ENCODE measurements at regions not wholly inside any gene's neighbourhood (a gene's known extent, or its start where the extent isn't known, plus 50 kb on each side); places are given as distances from the start of the nearest gene placed in this dataset.

- TF ChIP-seq, protein P1, sequence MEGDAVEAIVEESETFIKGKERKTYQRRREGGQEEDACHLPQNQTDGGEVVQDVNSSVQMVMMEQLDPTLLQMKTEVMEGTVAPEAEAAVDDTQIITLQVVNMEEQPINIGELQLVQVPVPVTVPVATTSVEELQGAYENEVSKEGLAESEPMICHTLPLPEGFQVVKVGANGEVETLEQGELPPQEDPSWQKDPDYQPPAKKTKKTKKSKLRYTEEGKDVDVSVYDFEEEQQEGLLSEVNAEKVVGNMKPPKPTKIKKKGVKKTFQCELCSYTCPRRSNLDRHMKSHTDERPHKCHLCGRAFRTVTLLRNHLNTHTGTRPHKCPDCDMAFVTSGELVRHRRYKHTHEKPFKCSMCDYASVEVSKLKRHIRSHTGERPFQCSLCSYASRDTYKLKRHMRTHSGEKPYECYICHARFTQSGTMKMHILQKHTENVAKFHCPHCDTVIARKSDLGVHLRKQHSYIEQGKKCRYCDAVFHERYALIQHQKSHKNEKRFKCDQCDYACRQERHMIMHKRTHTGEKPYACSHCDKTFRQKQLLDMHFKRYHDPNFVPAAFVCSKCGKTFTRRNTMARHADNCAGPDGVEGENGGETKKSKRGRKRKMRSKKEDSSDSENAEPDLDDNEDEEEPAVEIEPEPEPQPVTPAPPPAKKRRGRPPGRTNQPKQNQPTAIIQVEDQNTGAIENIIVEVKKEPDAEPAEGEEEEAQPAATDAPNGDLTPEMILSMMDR (IDR thresholded peaks at IDR 0.05; ENCODE audit: low read length, missing control alignments) = no peak
- no peak for DNase-seq (ENCODE audit: low read depth)
- H3K4me3 ChIP-seq (replicated peaks; ENCODE audit: low read depth, low read length) = no peak overlapping the region
Observed at GRCh38 chr11:80846442-80846841, 1405.6 kb upstream of the TENM4 start.

DNA sequence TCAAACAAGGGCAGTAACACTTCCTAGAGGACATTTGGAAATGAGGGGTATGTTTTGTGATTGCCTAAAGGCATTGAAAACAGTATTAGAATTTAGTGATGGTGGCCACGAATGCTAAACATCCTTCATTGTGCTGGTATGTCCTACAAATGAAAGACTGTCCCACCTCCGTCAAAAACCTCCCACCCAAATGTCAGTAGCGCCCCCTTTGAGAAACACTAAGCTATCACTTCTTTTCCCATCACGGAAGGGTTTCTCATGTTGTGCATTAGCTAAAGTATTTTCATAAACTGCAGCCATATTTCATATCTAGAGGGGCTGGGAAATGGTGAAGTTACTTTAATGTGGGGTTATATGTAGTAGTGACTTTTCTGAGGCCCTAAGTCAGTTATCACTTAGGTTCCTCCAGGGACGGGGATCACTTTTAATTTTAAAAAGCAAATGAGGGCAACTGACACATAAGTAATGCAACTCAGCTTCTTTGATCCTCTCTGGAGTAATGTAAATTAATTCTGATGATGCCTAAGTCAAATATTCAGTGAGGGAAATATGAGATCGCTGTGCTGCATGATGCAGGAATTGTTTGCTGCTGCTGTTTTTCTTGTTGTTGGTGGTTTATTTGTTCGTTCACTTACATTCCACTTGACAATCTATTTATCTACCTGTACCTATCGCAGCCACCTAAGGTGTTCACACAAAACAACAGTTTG is 1403.4 kb upstream of the TENM4 start:
- H3K4me3 ChIP-seq (replicated peaks; ENCODE audit: low read depth, low read length) = no peak overlapping the region
- TF ChIP-seq, protein P1 (IDR thresholded peaks at IDR 0.05; ENCODE audit: low read length, missing control alignments) = no peak
- DNase-seq (ENCODE audit: low read depth) = no peak

DNA sequence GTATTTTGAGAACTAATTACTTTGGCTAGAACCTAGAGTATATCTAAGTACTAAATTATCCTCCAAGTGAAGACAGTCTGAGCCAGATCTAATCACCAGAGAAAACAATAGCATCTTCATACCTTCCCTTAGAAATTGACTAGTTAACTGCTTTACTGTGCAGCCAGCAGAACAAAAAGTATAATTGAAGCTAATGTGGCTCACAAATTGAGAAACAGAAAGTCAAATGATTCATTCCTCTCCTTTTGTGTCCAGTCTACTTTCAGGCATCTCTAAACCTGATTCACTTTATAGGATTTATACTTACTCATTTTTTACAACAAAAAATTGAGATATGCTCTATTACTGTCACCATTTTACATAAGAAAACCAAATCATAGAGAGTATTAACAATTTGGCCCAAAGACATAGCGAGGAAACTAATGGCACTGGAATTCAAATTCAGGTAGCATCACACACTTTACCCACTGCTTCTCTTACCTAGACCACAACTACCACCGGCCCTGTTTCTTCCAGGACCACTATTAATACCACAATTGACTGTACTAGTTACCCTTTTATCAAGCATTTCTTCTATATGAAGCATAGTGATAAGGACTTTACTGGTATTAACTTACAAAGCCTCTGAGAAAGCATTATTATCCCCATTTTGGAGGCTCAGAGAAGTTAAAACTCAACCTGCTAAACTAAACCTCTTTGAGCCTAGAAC is 1402.6 kb upstream of the TENM4 start:
- TF ChIP-seq, protein P1 (IDR thresholded peaks at IDR 0.05; ENCODE audit: low read length, missing control alignments) = no peak
- DNase-seq (ENCODE audit: low read depth) = no peak
- no peak overlapping the region for H3K4me3 ChIP-seq (replicated peaks; ENCODE audit: low read depth, low read length)

DNA sequence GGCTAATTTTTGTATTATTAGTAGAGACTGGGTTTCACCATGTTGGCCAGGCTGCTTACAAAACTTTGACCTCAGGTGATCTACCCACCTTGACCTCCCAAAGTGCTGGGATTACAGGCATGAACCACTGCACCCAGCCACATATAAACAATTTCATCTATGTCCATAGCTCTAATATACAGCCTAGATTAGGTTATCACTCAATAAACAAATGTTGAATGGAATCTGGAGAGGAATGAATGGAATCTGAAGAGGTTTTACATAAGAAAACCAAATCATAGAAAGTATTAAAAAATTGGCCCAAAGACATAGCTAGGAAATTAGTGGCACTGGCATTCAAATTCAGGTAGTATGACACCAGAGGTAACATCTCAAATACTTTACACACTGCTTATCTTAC is 1401.4 kb upstream of the TENM4 start:
- TF ChIP-seq, protein P1 (IDR thresholded peaks at IDR 0.05; ENCODE audit: low read length, missing control alignments) = no peak
- no peak overlapping the region for H3K4me3 ChIP-seq (replicated peaks; ENCODE audit: low read depth, low read length)
- DNase-seq (ENCODE audit: low read depth) = peak; percentile 5

DNA sequence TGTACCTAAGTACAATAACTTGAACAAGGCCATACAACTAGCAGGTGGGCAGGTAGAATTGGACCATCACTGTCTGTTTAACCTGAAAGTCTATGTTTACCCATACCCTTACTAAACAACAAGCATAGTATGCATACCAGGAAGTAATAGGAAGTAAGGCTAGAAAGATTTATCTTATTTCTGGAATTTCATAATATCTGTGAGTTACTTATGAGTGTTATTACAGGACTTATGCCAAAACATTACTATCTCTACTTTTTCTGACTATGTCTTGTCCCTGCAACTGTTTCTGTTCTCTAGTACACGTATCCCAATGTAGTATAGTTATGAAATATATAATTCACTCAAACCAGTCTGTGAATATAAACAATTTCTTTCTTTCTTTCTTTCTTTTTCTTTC is 1400.8 kb upstream of the TENM4 start:
- peak; percentile 66 for DNase-seq (ENCODE audit: low read depth)
- H3K4me3 ChIP-seq (replicated peaks; ENCODE audit: low read depth, low read length) = no peak overlapping the region
- TF ChIP-seq, protein P1 (IDR thresholded peaks at IDR 0.05; ENCODE audit: low read length, missing control alignments) = no peak

- TF ChIP-seq, protein P1 (IDR thresholded peaks at IDR 0.05; ENCODE audit: low read length, missing control alignments) = no peak
- no peak for DNase-seq (ENCODE audit: low read depth)
- H3K4me3 ChIP-seq (replicated peaks; ENCODE audit: low read depth, low read length) = no peak overlapping the region
Observed at GRCh38 chr11:80838153-80838552, 1397.3 kb upstream of the TENM4 start.
